ENCODE measurements at regions not wholly inside any gene's neighbourhood (a gene's known extent, or its start where the extent isn't known, plus 50 kb on each side); places are given as distances from the start of the nearest gene placed in this dataset.

- TF ChIP-seq CTCF (IDR thresholded peaks at IDR 0.05) (no peak), MAX (CRISPR knock-in tag; IDR thresholded peaks at IDR 0.05) (no peak), ZMAT4 (CRISPR knock-in tag; IDR thresholded peaks at IDR 0.05) (no peak), NFYB (CRISPR knock-in tag; conservative IDR thresholded peaks at IDR 0.05; ENCODE audit: low read depth) (no peak)
Observed at GRCh38 chr9:18032636-18033035, 441.3 kb upstream of the ADAMTSL1 start.

Measured in WTC11 (cell line).